OCI-LY1 (cell line): ENCODE measurements at regions not wholly inside any gene's neighbourhood (a gene's known extent, or its start where the extent isn't known, plus 50 kb on each side); places are given as distances from the start of the nearest gene placed in this dataset.

ENCODE experiments used
- H2AFZ ChIP-seq: fragments of 200-600 bp; sonication (generic), shearing (Covaris generic); 2 replicates; pipeline ENCODE4 v1.6.0; 2014; ENCODE audit warnings: antibody characterized with exemption, mild to moderate bottlenecking, low read length
- H3F3A ChIP-seq: fragments of 200-600 bp; sonication (generic), shearing (Covaris generic); 2 replicates; pipeline ENCODE4 v1.6.0; 2014; ENCODE audit warnings: mild to moderate bottlenecking, antibody characterized with exemption, low read length, moderate library complexity; ENCODE audit not compliant: insufficient read depth
- H3K27ac ChIP-seq: fragments of 200-600 bp; sonication (generic); 2 replicates; pipeline ENCODE4 v1.5.1; 2014; ENCODE audit warnings: low read length, mixed run types, mild to moderate bottlenecking, low read depth; ENCODE audit not compliant: poor library complexity, severe bottlenecking
- H3K27me3 ChIP-seq: fragments of 200-600 bp; sonication (generic); 2 replicates; pipeline ENCODE4 v1.6.0; 2014; ENCODE audit warnings: antibody characterized with exemption, mild to moderate bottlenecking, low read length, moderate library complexity; ENCODE audit not compliant: insufficient read depth
- H3K36me3 ChIP-seq: fragments of 200-600 bp; sonication (generic); 2 replicates; pipeline ENCODE4 v1.6.1; 2014; ENCODE audit warnings: mild to moderate bottlenecking, antibody characterized with exemption, low read length, moderate library complexity, mixed read lengths; ENCODE audit not compliant: insufficient read depth
- H3K4me1 ChIP-seq: fragments of 200-600 bp; sonication (generic); 2 replicates; pipeline ENCODE4 v1.5.1; 2014; ENCODE audit warnings: mild to moderate bottlenecking, low read length, moderate library complexity; ENCODE audit not compliant: insufficient read depth, severe bottlenecking
- H3K4me2 ChIP-seq: fragments of 200-600 bp; sonication (generic), shearing (Covaris generic); 2 replicates; pipeline ENCODE4 v1.6.1; 2014; ENCODE audit warnings: low read length
- H3K4me3 ChIP-seq: fragments of 200-600 bp; sonication (generic); 2 replicates; pipeline ENCODE4 v1.5.1; 2014; ENCODE audit warnings: low read length, low read depth, mild to moderate bottlenecking, mixed read lengths; ENCODE audit not compliant: poor library complexity, severe bottlenecking
- H3K79me2 ChIP-seq: fragments of 200-600 bp; shearing (Covaris generic); 2 replicates; pipeline ENCODE4 v1.6.1; 2016; ENCODE audit warnings: mixed run types, low read length, mixed read lengths; ENCODE audit not compliant: insufficient read depth
- H3K9ac ChIP-seq: fragments of 200-600 bp; sonication (generic), shearing (Covaris generic); 2 replicates; pipeline ENCODE4 v1.6.1; 2014; ENCODE audit warnings: mild to moderate bottlenecking, low read length, mixed read lengths
- H3K9me2 ChIP-seq: fragments of 200-600 bp; sonication (generic), shearing (Covaris generic); 2 replicates; pipeline ENCODE4 v1.6.1; 2014; ENCODE audit warnings: low read depth, mild to moderate bottlenecking, low read length, mixed read lengths
- H3K9me3 ChIP-seq: fragments of 200-600 bp; shearing (Covaris generic); 2 replicates; pipeline ENCODE4 v1.6.1; 2014; ENCODE audit warnings: low read length, mixed read lengths
- H4K20me1 ChIP-seq: fragments of 200-600 bp; sonication (generic), shearing (Covaris generic); 2 replicates; pipeline ENCODE4 v1.6.0; 2016; ENCODE audit warnings: mild to moderate bottlenecking, low read length; ENCODE audit not compliant: insufficient read depth
- CTCF ChIP-seq: fragments of 200-600 bp; sonication (generic), shearing (Covaris generic); IDR thresholded peaks from 2 replicates; pipeline ENCODE4 v1.5.1; 2017; ENCODE audit warnings: mild to moderate bottlenecking, antibody characterized with exemption, low read length, moderate library complexity, mixed read lengths
- EZH2 ChIP-seq: fragments of 200-600 bp; sonication (generic), shearing (Covaris generic); IDR thresholded peaks from 2 replicates; pipeline ENCODE4 v1.8.0; 2017; ENCODE audit warnings: borderline replicate concordance, mixed run types, mild to moderate bottlenecking, antibody characterized with exemption, low read length, moderate library complexity, mixed read lengths

- no peaks in the 10 kb centered on the region for H4K20me1 ChIP-seq
- no peaks in the 10 kb centered on the region for H3K9me3 ChIP-seq
- no peak overlapping the region for H3K9ac ChIP-seq
- no peaks in the 10 kb centered on the region for H3K9me2 ChIP-seq
- no peak overlapping the region for H3K27ac ChIP-seq
- TF ChIP-seq EZH2: no peak
- TF ChIP-seq CTCF: no peak
- no peak overlapping the region for H3K4me2 ChIP-seq
- H3K27me3 ChIP-seq: peaks cover 4% of the 10 kb centered on the region; the same call in 1 of the 2 replicates
- no peaks in the 10 kb centered on the region for H3K36me3 ChIP-seq
- H2AFZ ChIP-seq: no peak overlapping the region
- no peaks in the 10 kb centered on the region for H3K79me2 ChIP-seq
- no peak overlapping the region for H3K4me3 ChIP-seq
- H3K4me1 ChIP-seq: no peaks in the 10 kb centered on the region
- H3F3A ChIP-seq: no peaks in the 10 kb centered on the region
Measured at GRCh38 chr2:236748801-236749200, 179.2 kb downstream of the ACKR3 start.

GRCh38 chr2:236749346-236749745 is 179.7 kb downstream of the ACKR3 start:
- Histone ChIP-seq H3K27me3 (no peaks in the 10 kb centered on the region), H3K4me2 (no peak overlapping the region), H3F3A (no peaks in the 10 kb centered on the region), H3K4me1 (no peaks in the 10 kb centered on the region), H3K36me3 (no peaks in the 10 kb centered on the region), H2AFZ (no peak overlapping the region), H3K9ac (no peak overlapping the region), H3K27ac (no peak overlapping the region), H3K4me3 (no peak overlapping the region), H3K79me2 (no peaks in the 10 kb centered on the region), H3K9me2 (no peaks in the 10 kb centered on the region), H4K20me1 (no peaks in the 10 kb centered on the region), H3K9me3 (no peaks in the 10 kb centered on the region)
- TF ChIP-seq CTCF (no peak), EZH2 (no peak)

GRCh38 chr2:236752096-236752495 is 182.5 kb downstream of the ACKR3 start:
- Histone ChIP-seq H3F3A (no peaks in the 10 kb centered on the region), H3K9me2 (no peaks in the 10 kb centered on the region), H3K36me3 (no peaks in the 10 kb centered on the region), H3K9me3 (no peaks in the 10 kb centered on the region), H3K4me2 (no peak overlapping the region), H3K9ac (no peak overlapping the region), H3K27me3 (no peaks in the 10 kb centered on the region), H2AFZ (no peak overlapping the region), H3K27ac (no peak overlapping the region), H3K79me2 (no peaks in the 10 kb centered on the region), H3K4me3 (no peak overlapping the region), H3K4me1 (no peaks in the 10 kb centered on the region), H4K20me1 (no peaks in the 10 kb centered on the region)
- no peak for TF ChIP-seq EZH2
- TF ChIP-seq CTCF: no peak
